GM19397 (cell line): ENCODE measurements at regions not wholly inside any gene's neighbourhood (a gene's known extent, or its start where the extent isn't known, plus 50 kb on each side); places are given as distances from the start of the nearest gene placed in this dataset.

Experiments
- ATAC-seq: cut with Tn5 transposase; IDR thresholded peaks from one replicate; pipeline ENCODE4 v1.9.1; 2021; ENCODE audit warnings: mild to moderate bottlenecking, moderate library complexity; ENCODE audit not compliant: unreplicated experiment

- ATAC-seq, result no peak
Observed at GRCh38 chr12:18207266-18207665, 54.1 kb upstream of the PIK3C2G start.

DNA sequence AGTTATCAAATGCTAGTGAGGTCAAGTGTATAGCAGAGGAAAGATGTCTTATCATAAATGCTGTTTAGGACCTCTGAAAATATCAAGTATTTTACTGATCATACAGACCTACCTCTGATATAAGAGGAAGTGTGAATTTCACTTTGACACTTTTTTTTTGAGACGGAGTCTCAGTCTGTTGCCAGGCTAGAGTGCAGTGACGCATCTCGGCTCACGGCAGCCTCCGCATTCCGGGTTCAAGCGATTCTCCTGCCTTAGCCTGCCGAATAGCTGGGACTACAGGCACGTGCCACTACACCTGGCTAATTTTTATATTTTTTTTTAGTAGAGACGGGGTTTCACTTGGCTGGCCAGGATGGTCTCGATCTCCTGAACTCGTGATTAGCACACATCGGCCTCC is 55.1 kb upstream of the PIK3C2G start:
- no peak for ATAC-seq

DNA sequence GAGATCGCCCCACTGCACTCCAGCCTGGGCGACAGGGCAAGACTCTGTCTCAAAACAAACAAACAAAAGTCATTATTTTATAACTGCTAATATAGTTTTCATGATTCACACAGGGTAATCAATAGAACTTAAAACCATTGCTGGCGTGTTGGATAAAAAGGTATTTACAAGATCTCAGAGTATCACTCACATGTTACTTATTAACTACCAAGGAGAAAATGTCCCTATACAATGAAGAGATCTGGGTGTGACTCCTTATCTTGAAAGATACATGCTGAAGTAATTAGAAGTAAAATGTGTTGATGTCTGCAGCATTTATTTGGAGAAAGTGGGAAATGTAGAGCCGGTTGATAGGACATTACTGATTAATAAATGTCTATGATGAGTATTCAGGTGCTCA is 57.3 kb upstream of the PIK3C2G start:
- ATAC-seq, result no peak

DNA sequence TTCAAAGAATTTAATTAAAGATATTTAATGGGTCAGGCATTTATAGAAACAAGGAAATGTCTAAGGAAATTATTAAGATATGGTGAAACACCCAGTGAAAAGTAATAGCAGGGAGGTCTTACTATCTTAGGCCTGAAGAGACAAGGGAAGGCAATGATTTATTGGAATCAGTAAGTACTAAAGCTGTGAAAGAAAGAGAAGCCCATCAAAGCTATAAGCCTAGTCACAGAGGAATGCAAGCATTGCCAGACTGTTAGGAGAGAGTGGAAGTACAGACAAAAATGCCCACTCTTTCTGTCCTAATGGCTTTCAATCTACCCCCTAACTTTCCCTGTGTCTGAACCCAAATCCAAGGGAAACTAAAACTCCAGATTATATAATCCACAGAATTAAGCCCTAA is 69.2 kb upstream of the PIK3C2G start:
- no peak for ATAC-seq

- no peak for ATAC-seq
Observed at GRCh38 chr12:18183141-18183540, 78.2 kb upstream of the PIK3C2G start.

- ATAC-seq, result no peak
Observed at GRCh38 chr12:18171571-18171970, 81.6 kb upstream of the RERGL start.

DNA sequence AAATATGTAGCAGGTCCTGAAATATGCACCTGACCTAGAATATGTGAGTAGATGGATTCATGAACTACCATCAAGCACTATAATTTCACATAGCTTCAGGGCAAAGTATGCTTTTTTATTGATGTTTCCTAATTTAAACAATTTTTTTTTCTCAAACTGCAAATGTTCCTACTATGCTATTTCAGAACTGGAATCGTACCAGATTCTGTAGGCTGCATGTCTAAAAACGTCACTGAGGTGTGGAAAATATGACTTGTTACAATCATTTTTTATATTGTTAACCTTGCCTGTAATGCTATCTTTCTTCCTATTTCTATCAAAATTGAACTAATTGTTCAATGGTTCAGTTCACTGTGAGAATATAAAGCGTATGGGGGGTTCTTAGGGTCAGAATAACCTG is 78.0 kb upstream of the RERGL start:
- no peak for ATAC-seq

GRCh38 chr12:18165889-18166288 is 75.9 kb upstream of the RERGL start:
- ATAC-seq, result peak; percentile 46

DNA sequence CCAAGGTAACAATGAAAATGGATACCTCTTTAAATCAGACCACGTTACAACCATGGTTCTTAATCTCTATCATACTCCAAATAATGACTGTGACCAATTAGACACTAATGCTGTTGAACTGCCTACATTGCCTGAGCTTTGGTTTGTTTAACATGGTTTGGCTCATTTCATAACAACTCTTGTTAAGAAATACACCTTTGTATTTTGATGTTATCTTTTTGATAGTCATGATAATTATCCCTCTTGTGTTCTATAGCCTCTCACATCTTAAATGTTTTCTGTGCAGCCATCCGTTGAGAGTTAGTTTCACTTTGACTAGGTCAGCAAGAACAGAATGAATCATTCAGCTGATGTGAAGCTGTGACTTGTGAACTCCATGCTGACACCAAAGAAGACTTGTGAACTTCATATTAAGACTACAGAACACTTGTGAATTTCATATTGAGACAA is 75.5 kb upstream of the RERGL start:
- ATAC-seq, result peak; percentile 97

DNA sequence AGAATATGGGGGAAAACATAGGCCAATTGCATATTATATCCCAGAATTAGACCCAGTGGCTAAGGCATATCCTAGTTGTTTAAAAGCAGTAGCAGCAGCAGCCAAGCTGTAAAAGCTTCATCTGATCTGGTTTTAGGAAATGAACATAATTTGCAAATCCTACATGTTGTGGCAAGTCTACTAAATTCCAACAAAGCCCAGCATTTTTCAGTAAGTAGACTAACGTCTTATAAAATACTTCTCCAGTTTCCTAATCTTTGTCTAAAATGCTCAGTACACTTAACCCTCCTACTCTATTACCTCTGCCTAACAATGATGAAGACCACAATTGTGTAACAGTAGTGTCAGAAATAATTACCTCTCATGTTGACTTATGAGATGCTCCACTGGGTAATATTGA is 70.9 kb upstream of the RERGL start:
- no peak for ATAC-seq

- ATAC-seq, result peak; percentile 71
Observed at GRCh38 chr12:18158774-18159557, 69.0 kb upstream of the RERGL start.

DNA sequence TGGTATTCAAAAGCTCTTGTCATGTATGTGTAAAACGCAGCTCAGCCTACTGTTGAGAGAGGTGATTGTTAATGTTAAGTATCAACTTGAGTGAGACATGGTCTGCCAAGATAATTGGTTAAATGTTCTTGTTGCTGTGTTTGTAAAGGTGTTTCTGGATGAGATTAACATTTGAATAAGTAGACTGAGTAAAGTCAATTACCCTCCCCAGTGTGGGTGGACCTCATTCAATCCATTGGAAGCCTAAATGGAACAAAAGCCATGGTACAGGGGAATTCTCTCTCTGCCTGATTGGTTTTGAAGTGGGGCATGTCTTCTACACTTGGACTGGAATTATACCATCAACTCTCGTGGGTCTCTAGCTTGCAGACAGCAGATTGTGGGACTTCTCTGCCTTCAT is 63.8 kb upstream of the RERGL start:
- ATAC-seq, result no peak

DNA sequence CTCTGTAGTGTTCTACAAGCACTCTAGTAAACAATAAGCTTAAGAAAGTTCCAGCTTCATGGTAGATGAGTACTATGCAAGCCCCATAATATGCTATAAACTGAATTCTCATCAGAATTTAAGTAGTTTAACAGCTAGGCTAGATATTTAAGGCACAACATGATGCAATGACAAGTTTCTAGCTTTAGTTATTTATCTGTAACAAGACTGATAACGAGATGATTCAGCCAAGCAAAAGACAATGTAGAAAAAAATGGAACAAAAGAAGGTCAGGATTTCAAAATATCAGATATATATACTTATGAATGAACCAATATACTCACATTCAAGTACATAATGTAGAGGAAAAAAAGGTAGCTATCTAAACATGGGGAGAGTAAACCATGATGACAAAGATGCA is 61.0 kb upstream of the RERGL start:
- ATAC-seq, result no peak

DNA sequence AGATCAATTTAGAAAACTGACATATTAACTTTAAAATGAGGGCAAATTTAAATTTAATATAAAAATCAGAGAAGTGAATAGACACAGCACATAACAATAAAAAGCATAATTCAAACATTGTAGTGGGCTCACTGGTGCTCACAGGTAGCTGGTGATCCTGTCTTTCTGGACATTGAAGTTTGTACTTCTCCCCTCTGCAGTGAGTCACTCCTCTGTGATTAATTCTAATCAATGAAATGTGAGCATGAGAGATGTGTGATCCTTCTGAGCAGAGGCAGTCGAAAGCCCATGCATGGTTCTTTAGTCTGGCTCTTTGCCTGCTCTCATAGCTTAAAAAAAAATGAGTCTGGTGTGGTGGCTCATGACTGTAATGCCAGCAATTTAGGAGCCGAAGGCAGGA is 59.0 kb upstream of the RERGL start:
- ATAC-seq, result no peak

DNA sequence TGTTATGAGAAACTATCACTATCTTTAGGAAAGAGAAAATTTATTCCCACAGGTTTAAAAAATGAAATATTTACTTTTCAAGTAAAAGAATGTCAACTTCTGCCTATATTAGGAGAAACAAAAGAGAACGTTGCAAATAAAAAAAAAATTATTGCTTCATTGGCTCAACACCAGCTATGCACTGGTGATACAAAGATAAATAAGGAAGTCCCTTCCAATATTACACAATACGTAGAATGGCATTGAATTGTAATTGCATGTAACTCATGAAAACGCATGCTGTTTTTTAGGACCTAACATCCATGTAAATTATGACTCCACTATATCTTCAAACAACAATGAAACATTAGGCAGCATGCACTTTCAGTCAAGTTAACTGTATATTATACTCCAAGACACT is 56.4 kb upstream of the RERGL start:
- no peak for ATAC-seq

DNA sequence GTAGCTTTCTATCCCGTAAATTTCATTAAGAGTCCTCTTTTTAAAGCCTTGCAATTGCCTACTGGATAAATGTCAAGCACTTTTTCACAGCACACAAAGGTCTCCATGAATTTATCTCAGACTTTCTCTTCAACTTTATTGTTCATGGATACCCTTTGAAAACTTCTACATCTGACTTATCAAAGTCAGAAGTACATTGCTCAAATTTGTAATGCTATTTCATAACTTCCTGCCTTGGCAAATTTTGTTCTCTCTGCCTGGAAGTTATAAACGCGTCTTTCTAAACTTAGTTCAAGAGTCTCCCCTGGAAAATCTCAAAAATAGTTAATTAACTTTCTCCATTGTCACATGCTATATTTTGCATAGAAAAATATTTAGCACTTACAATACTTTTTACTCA is 55.9 kb upstream of the RERGL start:
- no peak for ATAC-seq

- no peak for ATAC-seq
Observed at GRCh38 chr12:18141048-18141982, 51.3 kb upstream of the RERGL start.

DNA sequence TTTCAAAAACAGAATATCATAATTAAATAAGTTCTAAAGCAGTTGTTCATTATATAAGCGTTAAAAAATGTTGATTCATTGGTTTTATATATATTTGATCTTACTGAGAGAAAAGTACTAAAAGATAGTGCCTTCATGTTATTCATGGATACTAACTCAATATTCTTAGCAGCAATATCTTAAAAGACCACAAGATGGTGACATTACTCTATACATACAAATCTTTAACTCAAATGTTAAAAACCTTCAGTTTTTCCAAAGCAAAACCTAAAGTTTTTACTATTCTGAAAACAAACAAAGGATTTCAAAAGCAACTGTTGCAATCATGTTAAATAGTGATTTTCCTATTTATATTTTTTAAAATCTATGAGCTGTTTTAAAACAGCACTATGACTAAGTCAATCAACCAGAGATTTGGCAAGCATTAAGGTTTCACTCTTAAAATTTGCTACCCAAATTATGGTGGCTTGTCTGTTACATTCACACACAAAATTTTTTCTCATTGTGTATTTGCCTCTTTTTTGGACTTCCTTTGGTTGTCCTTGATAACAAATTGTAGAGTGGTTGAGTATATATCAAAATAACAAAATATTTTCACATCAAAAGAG is 50.1 kb upstream of the RERGL start:
- ATAC-seq, result no peak
